ENCODE measurements at regions not wholly inside any gene's neighbourhood (a gene's known extent, or its start where the extent isn't known, plus 50 kb on each side); places are given as distances from the start of the nearest gene placed in this dataset.

- TF ChIP-seq CTCF (IDR thresholded peaks at IDR 0.05 in 2 of 3, conservative IDR thresholded peaks at IDR 0.05 in 1 of 3; ENCODE audit: control insufficient read depth in 2 of 3, extremely low read depth in 1 of 3, insufficient read depth in 1 of 3, low read depth in 3 of 3, low read length in 3 of 3) = no peak
- no peak for TF ChIP-seq TCF3 (IDR thresholded peaks at IDR 0.05; ENCODE audit: borderline replicate concordance, insufficient read depth, low read depth, low read length)
Observed at GRCh38 chr2:224136396-224136795, 97.3 kb upstream of the SERPINE2 start.

Data from GM12878 (cell line).